GM19467 (cell line): ENCODE measurements at regions not wholly inside any gene's neighbourhood (a gene's known extent, or its start where the extent isn't known, plus 50 kb on each side); places are given as distances from the start of the nearest gene placed in this dataset.

Experiments
- ATAC-seq: cut with Tn5 transposase; IDR thresholded peaks from one replicate; pipeline ENCODE4 v1.9.1; 2021; ENCODE audit warnings: mild to moderate bottlenecking, moderate library complexity; ENCODE audit not compliant: unreplicated experiment

GRCh38 chr2:62447411-62447810 is 58.6 kb downstream of the TMEM17 start:
- ATAC-seq, result no peak

- ATAC-seq, result no peak
These were observed 59.5 kb downstream of the TMEM17 start for GRCh38 chr2:62446491-62446890.

DNA sequence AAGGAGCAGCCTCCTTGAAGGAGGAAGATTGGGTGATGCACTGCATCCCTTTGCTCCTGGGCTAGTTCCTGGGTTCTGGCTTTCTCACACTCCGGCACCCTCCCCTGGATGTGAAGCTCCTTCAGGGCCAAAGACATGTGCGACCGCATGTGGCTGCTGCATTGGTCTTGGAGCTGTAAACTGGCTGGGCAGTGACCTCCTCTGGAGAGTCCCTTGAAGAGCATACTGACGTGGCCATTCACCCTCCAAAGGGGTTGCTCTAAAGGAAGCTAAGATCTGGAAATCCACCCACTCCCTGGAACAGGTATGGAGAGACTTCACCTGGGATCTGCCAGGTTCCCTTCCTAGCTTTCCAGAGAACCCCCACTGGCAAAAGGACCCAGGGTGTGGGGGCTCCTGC is 62.1 kb downstream of the TMEM17 start:
- ATAC-seq, result no peak

DNA sequence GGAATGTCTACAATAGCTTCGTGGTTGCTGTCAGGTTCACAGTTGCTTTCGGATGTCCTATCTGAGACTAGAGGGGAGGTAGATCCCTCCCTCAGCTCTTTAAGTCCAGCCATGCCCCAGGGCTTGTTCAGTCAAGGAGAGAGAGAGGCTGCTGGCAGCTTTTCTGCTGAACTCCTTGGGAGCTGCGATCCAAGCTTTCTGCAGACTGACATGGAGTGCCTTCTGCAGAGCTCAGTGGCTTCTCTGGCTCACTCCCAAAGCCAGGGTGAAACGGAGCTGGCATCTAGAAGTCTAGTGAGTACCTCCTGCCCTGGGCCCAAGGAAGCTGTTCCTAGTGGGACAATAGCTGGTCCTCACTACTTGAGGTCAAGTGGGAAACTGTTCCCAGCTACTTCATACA is 62.5 kb downstream of the TMEM17 start:
- no peak for ATAC-seq

GRCh38 chr2:62441824-62442223 is 64.2 kb downstream of the TMEM17 start:
- no peak for ATAC-seq

DNA sequence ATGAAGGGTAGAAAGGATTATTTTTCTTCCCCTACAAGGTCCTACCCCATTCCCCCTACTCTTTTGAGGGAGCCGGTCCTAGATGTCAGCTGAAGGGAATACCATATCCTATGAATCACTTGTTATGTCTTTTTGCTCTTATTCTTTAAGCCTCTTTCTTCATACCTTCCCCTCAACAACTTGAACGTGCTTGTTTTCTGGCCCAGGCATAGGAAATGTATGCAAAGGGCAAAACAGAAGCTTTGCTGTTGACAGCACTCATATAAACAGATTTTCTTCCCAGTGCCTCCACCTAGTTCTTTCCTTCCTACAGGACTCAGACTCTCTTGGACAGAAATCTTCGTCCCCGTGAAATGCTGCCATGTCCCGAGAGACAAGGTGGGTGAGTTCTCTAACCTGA is 64.6 kb downstream of the TMEM17 start:
- no peak for ATAC-seq

DNA sequence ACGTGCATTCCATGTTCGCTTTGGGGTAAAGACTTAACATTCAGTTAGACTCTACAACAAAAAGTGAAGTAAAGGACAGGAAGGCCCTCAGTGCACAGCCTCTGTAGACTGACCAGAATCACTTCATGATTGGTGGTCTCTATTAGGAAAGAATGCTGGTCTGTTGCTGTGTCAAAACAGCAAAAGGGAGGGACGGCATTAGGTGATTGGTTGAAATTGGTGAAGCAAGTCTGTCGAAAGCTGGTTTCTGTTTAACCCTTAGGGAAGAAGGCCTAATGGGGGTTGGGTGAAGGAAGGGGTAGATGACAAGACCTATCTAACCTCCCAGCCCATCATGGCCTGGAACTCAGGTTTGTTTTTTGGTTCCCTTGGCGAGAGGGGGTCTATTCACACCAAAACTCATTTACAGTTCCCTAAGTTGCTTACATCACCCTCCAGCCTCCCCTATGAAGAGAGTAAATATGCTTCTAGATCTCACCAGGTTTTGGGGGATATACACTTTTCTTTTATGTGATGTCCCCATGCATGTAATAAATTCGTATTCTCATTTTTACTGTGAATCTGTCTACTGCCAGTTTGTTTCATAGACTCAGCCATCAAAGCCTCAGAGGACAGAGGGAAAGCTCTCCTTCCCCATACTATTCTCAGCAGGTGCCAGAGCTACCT is 65.6 kb downstream of the TMEM17 start:
- no peak for ATAC-seq

DNA sequence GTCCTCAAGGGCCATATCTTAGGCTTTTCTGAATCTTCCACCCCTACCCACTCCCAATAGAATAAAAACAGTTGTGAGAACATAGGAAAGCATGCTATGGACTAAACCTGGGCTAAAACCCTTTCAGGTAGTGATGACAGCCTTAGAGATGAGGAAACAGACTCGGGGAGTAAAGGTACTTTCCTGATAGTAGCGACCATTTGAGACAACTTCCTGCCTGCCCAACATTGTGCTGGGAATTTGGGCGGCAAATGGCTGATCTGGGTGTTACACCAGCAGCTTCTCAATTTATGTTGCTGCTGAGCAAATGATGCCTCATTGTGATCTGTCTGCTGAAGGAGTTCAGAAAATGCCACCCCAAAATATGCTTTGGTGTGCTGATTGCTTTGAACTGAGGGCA is 66.6 kb downstream of the TMEM17 start:
- ATAC-seq, result no peak

- ATAC-seq, result no peak
These were observed 68.2 kb downstream of the TMEM17 start for GRCh38 chr2:62437785-62438184.

DNA sequence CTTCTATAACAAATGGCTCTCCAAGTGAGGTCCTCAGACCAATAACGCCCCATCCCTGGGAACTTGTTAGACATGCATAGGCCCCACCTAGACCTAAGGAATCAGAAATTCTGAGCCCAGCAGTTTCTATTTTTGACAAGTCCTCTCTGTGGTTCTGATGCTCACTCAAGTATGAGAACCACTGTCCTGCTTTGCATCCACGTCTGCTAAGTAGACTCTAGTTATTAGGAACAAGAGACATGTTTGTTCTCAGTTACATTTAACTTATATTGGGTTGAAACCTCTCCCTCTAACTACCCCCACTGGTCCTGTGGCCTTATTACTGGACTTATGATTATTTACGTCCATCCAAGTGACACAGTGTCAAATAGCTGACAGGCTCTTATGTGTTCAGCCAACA is 70.3 kb downstream of the TMEM17 start:
- peak; percentile 88 for ATAC-seq

DNA sequence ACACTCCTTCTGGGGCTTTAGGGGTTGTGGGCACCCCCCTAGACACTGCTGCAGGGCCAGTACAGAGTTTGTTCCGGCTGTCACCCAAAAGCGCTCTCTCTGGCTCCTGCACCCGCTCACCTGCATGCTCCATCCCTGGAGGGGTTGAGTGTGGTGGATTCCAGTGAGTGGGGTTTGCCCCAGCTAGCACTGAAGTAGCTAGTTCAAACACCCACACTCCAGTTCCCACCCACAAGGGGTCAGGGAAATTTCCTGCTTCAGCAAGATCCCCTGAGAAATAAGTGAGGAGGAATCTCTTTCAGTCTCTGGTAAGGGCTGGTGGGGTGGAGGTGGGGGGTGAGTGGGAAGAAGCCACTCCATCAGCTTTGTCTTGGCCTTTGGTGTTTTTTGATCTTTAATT is 73.6 kb downstream of the TMEM17 start:
- ATAC-seq, result no peak

- ATAC-seq, result no peak
These were observed 74.5 kb downstream of the TMEM17 start for GRCh38 chr2:62431512-62431911.

DNA sequence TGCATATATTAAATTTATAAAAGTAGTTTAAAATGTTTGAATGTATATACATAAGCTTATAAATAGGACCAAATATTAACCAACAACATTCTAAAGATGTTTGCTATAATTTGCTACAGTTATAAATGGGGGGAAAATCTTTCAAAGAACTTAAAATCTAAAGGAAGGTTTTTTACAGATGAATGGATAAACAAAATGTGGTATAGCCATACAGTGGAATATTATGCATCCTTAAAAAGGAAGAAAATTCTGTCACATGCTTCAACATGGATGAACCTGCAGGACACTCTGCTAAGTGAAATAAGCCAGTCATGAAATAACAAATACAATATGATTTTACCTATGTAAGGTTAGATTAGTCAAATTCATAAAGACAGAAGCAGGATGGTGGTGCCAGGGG is 75.8 kb downstream of the TMEM17 start:
- ATAC-seq, result no peak

GRCh38 chr2:62427146-62427545 is 78.8 kb downstream of the TMEM17 start:
- no peak for ATAC-seq

DNA sequence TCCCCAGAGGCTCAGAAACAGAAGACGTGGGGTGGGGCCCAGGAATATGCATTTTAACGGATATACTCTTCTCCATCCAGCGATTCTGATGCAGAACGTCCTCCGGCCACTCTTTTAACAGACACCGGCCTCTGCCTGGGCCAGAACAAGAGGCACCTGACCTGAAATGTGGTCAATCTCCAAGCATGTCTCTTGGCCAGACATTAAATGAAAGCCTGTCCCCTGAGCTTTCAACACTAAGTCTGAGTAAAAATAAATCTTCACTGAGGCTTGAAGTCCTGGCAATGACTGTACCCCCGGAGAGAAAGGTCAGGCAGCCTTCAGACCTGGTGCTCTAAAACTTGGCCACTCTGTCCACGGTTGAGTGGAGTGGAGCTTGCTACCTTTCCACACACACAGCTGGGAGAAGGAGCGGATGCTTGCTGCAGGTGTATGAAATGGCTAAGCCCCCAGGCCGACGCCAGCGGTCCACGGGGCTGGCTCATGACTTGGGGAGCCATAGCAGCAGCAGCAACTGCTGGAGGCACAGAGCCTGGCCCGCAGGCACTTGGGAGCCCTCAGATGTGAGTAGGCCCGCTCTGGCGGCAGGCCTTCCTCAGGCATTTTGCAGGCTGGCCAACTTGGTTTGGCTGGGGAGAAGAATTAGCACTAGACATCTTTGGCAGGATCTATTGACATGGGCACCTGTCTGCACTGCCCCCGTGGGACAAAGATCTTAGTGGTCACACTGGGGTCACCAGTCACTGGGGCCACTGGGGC is 79.7 kb downstream of the TMEM17 start:
- ATAC-seq, result no peak

DNA sequence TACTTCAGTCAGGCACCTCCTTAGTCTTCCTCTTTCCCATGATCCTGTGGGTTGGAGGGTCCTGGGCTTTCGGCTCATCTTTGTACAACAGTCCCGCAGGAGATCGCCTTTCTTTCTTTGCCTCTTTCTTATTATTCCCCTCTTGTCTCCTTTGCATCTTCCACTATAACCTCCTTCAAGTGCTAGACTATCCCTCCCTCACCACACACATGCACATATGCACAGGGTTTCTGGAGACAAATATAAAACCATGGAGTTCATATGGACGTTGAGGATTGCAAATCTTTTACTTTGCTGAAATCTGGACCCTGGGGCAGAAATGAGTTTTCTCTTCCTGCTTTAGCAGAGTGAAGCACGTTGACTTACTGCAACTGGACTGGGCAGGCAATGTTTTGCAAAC is 80.3 kb downstream of the TMEM17 start:
- no peak for ATAC-seq

DNA sequence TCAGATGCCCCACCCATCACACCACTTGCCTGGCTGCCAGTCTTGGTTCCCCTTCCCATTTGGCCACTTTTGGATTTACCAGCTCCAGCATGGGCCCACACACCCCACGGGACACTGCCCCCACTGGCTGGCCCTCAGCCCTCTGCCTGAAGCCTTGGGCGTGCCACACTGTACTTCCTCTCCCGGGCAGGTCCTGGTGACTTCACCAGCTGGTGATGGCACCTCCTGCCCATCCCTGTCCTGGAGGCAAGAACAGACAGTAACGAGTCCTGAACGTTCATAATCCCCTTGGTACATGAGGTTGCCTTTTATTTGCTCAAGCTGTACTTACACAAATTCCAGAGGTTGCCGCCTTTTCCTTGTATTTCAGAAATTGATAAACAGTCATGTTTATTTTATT is 81.1 kb downstream of the TMEM17 start:
- no peak for ATAC-seq

DNA sequence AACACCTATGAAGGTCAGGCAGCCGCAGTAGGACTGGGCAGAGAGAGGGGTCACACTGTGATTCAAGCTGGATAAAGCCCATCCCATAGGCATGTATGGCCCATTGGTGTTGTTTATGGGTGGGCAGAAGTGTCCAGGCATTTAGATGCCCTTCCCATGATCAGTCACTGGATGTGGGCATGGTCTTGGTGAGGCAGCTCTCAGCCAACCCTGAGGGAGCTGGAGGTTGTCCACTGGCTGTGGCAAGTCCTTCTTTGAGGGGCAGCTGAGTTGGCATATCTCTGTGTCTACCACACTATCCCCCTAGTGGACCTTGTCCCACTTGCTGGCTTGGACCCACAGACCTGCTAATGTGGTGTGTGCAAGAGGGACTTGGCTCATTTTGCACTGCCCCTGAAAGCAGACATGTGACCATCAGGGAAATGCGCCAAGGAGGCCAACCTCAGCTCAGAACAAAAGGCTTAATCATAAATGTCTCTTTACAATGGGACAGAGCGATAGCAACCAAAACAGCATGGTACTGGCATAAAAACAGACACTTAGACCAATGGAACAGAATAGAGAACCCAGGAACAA is 82.0 kb downstream of the TMEM17 start:
- ATAC-seq, result no peak

GRCh38 chr2:62423235-62423634 is 82.8 kb downstream of the TMEM17 start:
- ATAC-seq, result no peak

DNA sequence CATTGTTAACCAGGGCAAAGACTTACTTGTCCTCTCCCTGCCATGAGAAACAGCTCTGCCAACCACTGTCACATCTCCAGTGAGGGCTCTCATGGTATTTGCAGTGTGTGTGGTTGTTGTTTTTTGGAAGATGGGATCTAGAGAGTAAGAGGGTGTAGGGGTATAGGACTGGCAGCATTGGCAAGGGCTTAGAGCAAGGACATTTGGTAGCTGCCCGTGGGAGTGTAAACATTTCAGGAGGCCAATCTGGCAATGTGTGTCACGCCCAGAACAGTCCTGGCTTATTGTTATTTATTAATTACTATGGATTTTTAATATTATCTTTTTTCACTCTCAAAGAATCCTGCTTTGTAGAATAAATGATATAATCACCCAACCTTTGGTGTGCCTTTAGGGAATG is 90.5 kb downstream of the TMEM17 start:
- ATAC-seq, result no peak

DNA sequence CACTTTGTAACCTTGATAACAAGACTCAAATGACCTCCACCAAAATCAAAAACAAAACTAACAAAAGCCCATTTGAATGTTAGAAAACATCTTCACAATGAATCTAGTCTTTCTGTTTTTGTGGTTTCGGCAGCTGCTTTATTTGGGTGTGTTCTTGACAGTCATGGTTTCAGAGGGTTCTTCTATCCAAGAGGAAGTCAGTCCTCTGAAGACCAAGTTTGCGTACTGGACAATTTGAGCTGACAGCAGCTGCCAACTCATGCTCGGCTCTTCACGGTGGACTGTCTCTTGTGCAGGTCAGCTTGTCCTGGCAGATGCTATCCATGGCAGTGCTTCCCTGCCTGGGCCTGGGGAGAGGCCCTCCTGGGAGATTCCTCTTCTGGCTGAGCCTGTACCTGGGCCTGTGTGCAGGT is 91.0 kb downstream of the TMEM17 start:
- ATAC-seq, result peak; percentile 58

DNA sequence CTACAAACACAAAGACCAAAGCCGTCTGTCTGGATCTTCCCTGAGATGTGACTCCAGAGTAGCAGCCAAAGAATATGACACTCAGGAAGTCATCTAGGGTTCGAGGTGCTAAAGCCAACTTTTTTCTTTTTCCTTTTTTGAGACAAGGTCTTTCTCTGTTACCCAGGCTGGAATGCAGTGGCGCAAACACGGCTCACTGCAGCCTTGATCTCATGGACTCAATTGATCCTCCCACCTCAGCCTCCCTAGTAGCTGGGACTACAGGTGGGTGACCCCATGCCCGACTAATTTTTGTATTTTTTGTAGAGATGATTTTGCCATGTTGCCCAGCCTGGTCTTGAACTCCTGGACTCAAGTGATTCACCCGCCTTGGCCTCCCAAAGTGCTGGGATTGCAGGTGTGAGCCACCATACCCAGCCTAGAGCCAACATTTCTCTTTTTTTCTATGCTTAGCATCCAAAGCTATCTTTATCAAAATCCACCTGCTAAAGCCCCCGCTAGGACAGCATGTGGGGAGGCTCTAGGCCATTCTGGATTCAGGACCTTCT is 92.8 kb downstream of the TMEM17 start:
- ATAC-seq, result no peak
